ENCODE measurements at regions not wholly inside any gene's neighbourhood (a gene's known extent, or its start where the extent isn't known, plus 50 kb on each side); places are given as distances from the start of the nearest gene placed in this dataset.

GRCh38 chr5:31137676-31138075 lies 55.8 kb upstream of the CDH6 start:
- peaks cover 5% of the 10 kb centered on the region for H3K4me1 Mint-ChIP-seq (ENCODE audit: low read depth)
- H3K36me3 Mint-ChIP-seq (ENCODE audit: low read depth): no peaks in the 10 kb centered on the region
- DNase-seq (ENCODE audit: low spot score): no peak
- no peaks in the 10 kb centered on the region for H3K9me3 Mint-ChIP-seq (ENCODE audit: low read depth)
- no peak overlapping the region for H3K4me3 Mint-ChIP-seq (ENCODE audit: unreplicated experiment)
- no peak overlapping the region for H3K27ac Mint-ChIP-seq (ENCODE audit: unreplicated experiment)
- TF ChIP-seq CTCF (IDR thresholded peaks at IDR 0.05): no peak
- H3K27me3 Mint-ChIP-seq (ENCODE audit: low read depth): no peaks in the 10 kb centered on the region

GRCh38 chr5:31135542-31135941 lies 57.9 kb upstream of the CDH6 start:
- Mint-ChIP-seq H3K4me3 (ENCODE audit: unreplicated experiment) (no peak overlapping the region), H3K27me3 (ENCODE audit: low read depth) (no peaks in the 10 kb centered on the region), H3K4me1 (ENCODE audit: low read depth) (peaks cover 5% of the 10 kb centered on the region)

GRCh38 chr5:31133488-31133887 lies 60.0 kb upstream of the CDH6 start:
- no peak overlapping the region for H3K27ac Mint-ChIP-seq (ENCODE audit: unreplicated experiment)
- TF ChIP-seq CTCF (IDR thresholded peaks at IDR 0.05): no peak
- DNase-seq (ENCODE audit: low spot score): no peak
- H3K4me1 Mint-ChIP-seq (ENCODE audit: low read depth): peaks cover 5% of the 10 kb centered on the region
- no peak overlapping the region for H3K4me3 Mint-ChIP-seq (ENCODE audit: unreplicated experiment)
- H3K9me3 Mint-ChIP-seq (ENCODE audit: low read depth): no peaks in the 10 kb centered on the region
- H3K36me3 Mint-ChIP-seq (ENCODE audit: low read depth): no peaks in the 10 kb centered on the region
- H3K27me3 Mint-ChIP-seq (ENCODE audit: low read depth): no peaks in the 10 kb centered on the region

More at GRCh38 chr5:31135542-31135941, 57.9 kb upstream of the CDH6 start:
- Mint-ChIP-seq H3K9me3 (ENCODE audit: low read depth) (no peaks in the 10 kb centered on the region), H3K36me3 (ENCODE audit: low read depth) (no peaks in the 10 kb centered on the region), H3K27ac (ENCODE audit: unreplicated experiment) (no peak overlapping the region)
- TF ChIP-seq CTCF (IDR thresholded peaks at IDR 0.05): no peak
- DNase-seq (ENCODE audit: low spot score): no peak

GRCh38 chr5:31131381-31131891 lies 62.0 kb upstream of the CDH6 start:
- no peak for TF ChIP-seq CTCF (IDR thresholded peaks at IDR 0.05)
- Mint-ChIP-seq H3K4me3 (ENCODE audit: unreplicated experiment) (no peak overlapping the region), H3K27ac (ENCODE audit: unreplicated experiment) (no peak overlapping the region), H3K36me3 (ENCODE audit: low read depth) (peaks cover 2% of the 10 kb centered on the region), H3K4me1 (ENCODE audit: low read depth) (peaks cover 5% of the 10 kb centered on the region), H3K27me3 (ENCODE audit: low read depth) (no peaks in the 10 kb centered on the region), H3K9me3 (ENCODE audit: low read depth) (peaks cover 6% of the 10 kb centered on the region)
- no peak for DNase-seq (ENCODE audit: low spot score)

DNA sequence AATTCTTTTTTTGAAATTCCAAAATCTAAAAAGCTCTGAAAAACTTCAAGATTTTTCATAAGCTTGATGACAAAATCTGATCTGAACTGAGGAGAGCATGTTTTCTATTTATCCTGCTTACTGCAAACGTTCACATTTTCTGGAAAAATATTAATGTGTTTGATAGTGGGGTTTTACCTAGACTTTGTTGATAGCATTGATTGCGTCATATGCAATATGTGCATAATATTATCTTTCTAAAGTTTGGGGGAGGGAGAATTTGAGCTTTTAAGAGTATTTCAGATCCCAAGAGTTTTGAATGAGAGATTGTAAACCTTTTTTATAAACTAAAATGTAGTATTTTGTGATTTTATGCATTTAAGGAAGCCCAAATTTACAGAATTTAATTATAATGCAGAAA lies 62.8 kb upstream of the CDH6 start:
- H3K9me3 Mint-ChIP-seq (ENCODE audit: low read depth): peaks cover 6% of the 10 kb centered on the region
- H3K4me3 Mint-ChIP-seq (ENCODE audit: unreplicated experiment): no peak overlapping the region
- H3K27me3 Mint-ChIP-seq (ENCODE audit: low read depth): no peaks in the 10 kb centered on the region
- no peak for DNase-seq (ENCODE audit: low spot score)
- H3K36me3 Mint-ChIP-seq (ENCODE audit: low read depth): peaks cover 2% of the 10 kb centered on the region
- H3K4me1 Mint-ChIP-seq (ENCODE audit: low read depth): peaks cover 5% of the 10 kb centered on the region
- no peak overlapping the region for H3K27ac Mint-ChIP-seq (ENCODE audit: unreplicated experiment)
- no peak for TF ChIP-seq CTCF (IDR thresholded peaks at IDR 0.05)
